ENCODE measurements at regions not wholly inside any gene's neighbourhood (a gene's known extent, or its start where the extent isn't known, plus 50 kb on each side); places are given as distances from the start of the nearest gene placed in this dataset.

- WGBS, 3 donors: 75 to 81% (median 78%) methylated on average over 31 of the region's 31 CpGs
- Histone ChIP-seq H3K27ac (no peak overlapping the region), H3K4me3 (no peak overlapping the region), H3K4me1 (no peaks in the 10 kb centered on the region), H3K9me3 (no peaks in the 10 kb centered on the region), H3K36me3 (ENCODE audit: insufficient read depth in 1 of 2, low read depth in 1 of 2) (no peaks in the 10 kb centered on the region), H3K27me3 (ENCODE audit: insufficient read depth in 3 of 3, low read length in 2 of 3) (peaks cover 0 to 2% (median 0%) of the 10 kb centered on the region in 3 donors)
- intact Hi-C loops (cut with DNase I): no loop called here
- DNase-seq (peak; percentile 2 to 11), ATAC-seq (no peak)
- TF ChIP-seq CTCF (IDR thresholded peaks at IDR 0.05): no peak
These were observed 273.3 kb downstream of the ALG10 start for GRCh38 chr12:34295366-34296142.

- no peak for ATAC-seq
- DNase-seq: peak; percentile 5 to 9
- Histone ChIP-seq H3K9me3 (no peaks in the 10 kb centered on the region), H3K4me3 (no peak overlapping the region), H3K36me3 (ENCODE audit: insufficient read depth in 1 of 2, low read depth in 1 of 2) (no peaks in the 10 kb centered on the region), H3K27me3 (ENCODE audit: insufficient read depth in 3 of 3, low read length in 2 of 3) (peaks cover 0 to 2% (median 0%) of the 10 kb centered on the region in 3 donors), H3K4me1 (no peaks in the 10 kb centered on the region), H3K27ac (no peak overlapping the region)
- intact Hi-C loops (cut with DNase I): no loop called here
- WGBS, 3 donors: 72 to 75% (median 75%) methylated on average over 30 of the region's 30 CpGs
- no peak for TF ChIP-seq CTCF (IDR thresholded peaks at IDR 0.05)
These were observed 274.1 kb downstream of the ALG10 start for GRCh38 chr12:34296143-34297041.

GRCh38 chr12:34297126-34297789, 275.0 kb downstream of the ALG10 start:
- WGBS, 3 donors: 54 to 60% (median 55%) methylated on average over 18 of the region's 18 CpGs
- no peaks in the 10 kb centered on the region for H3K4me1 ChIP-seq
- no peak overlapping the region for H3K4me3 ChIP-seq
- H3K27ac ChIP-seq: no peak overlapping the region
- DNase-seq (peak; percentile 7 to 19), ATAC-seq (no peak)
- no peaks in the 10 kb centered on the region for H3K36me3 ChIP-seq (ENCODE audit: insufficient read depth in 1 of 2, low read depth in 1 of 2)
- no peak for TF ChIP-seq CTCF (IDR thresholded peaks at IDR 0.05)
- intact Hi-C loops (cut with DNase I): no loop called here
- peaks cover 0 to 2% (median 0%) of the 10 kb centered on the region in 3 donors for H3K27me3 ChIP-seq (ENCODE audit: insufficient read depth in 3 of 3, low read length in 2 of 3)
- H3K9me3 ChIP-seq: no peaks in the 10 kb centered on the region

GRCh38 chr12:34297790-34298164, 275.5 kb downstream of the ALG10 start:
- H3K4me1 ChIP-seq: no peaks in the 10 kb centered on the region
- WGBS, 3 donors: 64 to 76% (median 69%) methylated on average over 9 of the region's 9 CpGs
- TF ChIP-seq CTCF (IDR thresholded peaks at IDR 0.05): no peak
- intact Hi-C loops (cut with DNase I): no loop called here
- DNase-seq (peak; percentile 2 to 27), ATAC-seq (no peak)
- H3K36me3 ChIP-seq (ENCODE audit: insufficient read depth in 1 of 2, low read depth in 1 of 2): no peaks in the 10 kb centered on the region
- H3K4me3 ChIP-seq: no peak overlapping the region
- H3K27me3 ChIP-seq (ENCODE audit: insufficient read depth in 3 of 3, low read length in 2 of 3): peaks cover 0 to 2% (median 0%) of the 10 kb centered on the region in 3 donors
- no peaks in the 10 kb centered on the region for H3K9me3 ChIP-seq
- no peak overlapping the region for H3K27ac ChIP-seq

Data from psoas muscle (tissue), 7 donors.